Mononuclear cell (primary cell): ENCODE measurements at regions not wholly inside any gene's neighbourhood (a gene's known extent, or its start where the extent isn't known, plus 50 kb on each side); places are given as distances from the start of the nearest gene placed in this dataset.
"Not testable (repeated sequence)": the region's sequence is repeated elsewhere in the genome, so short reads cannot be mapped to it uniquely, and the experiment has no call there.

ENCODE experiments used
- H3K27me3 ChIP-seq: 2 replicates; pipeline ENCODE4 v1.6.0; 2011; ENCODE audit warnings: low read length, control low read depth; ENCODE audit not compliant: insufficient read depth
- H3K4me1 ChIP-seq: 2 replicates; pipeline ENCODE4 v1.5.1; 2011; ENCODE audit warnings: mild to moderate bottlenecking, low read length, control low read depth; ENCODE audit not compliant: insufficient read depth
- H3K4me3 ChIP-seq: 2 replicates; pipeline ENCODE4 v1.5.1; 2011; ENCODE audit warnings: mild to moderate bottlenecking, low read length, moderate library complexity
- H3K9me3 ChIP-seq: 2 replicates; pipeline ENCODE4 v1.5.1; 2011; ENCODE audit warnings: low read depth, mild to moderate bottlenecking, control low read depth, low read length

GRCh38 chr2:236986524-236987330 is 99.0 kb upstream of the COPS8 start:
- H3K27me3 ChIP-seq: no peaks in the 10 kb centered on the region
- no peak overlapping the region for H3K4me3 ChIP-seq
- no peaks in the 10 kb centered on the region for H3K9me3 ChIP-seq
- H3K4me1 ChIP-seq: peaks cover 20% of the 10 kb centered on the region

- Histone ChIP-seq H3K4me3 (no peak overlapping the region), H3K27me3 (no peaks in the 10 kb centered on the region), H3K4me1 (peaks cover 20% of the 10 kb centered on the region), H3K9me3 (no peaks in the 10 kb centered on the region)
Measured at GRCh38 chr2:236988216-236988615, 97.5 kb upstream of the COPS8 start.

- H3K4me1 ChIP-seq: peaks cover 20% of the 10 kb centered on the region
- H3K27me3 ChIP-seq: no peaks in the 10 kb centered on the region
- H3K4me3 ChIP-seq: no peak overlapping the region
- no peaks in the 10 kb centered on the region for H3K9me3 ChIP-seq
Measured at GRCh38 chr2:236988690-236989624, 96.7 kb upstream of the COPS8 start.

- Histone ChIP-seq H3K27me3 (no peaks in the 10 kb centered on the region), H3K9me3 (no peaks in the 10 kb centered on the region), H3K4me1 (peaks cover 20% of the 10 kb centered on the region), H3K4me3 (no peak overlapping the region)
Measured at GRCh38 chr2:236990552-236990951, 95.1 kb upstream of the COPS8 start.

- Histone ChIP-seq H3K4me1 (peaks cover 20% of the 10 kb centered on the region), H3K27me3 (no peaks in the 10 kb centered on the region), H3K4me3 (no peak overlapping the region), H3K9me3 (no peaks in the 10 kb centered on the region)
Measured at GRCh38 chr2:236991874-236992273, 93.8 kb upstream of the COPS8 start.

- peaks cover 14% of the 10 kb centered on the region for H3K4me1 ChIP-seq
- no peak overlapping the region for H3K4me3 ChIP-seq
- no peaks in the 10 kb centered on the region for H3K27me3 ChIP-seq
- H3K9me3 ChIP-seq: no peaks in the 10 kb centered on the region
Measured at GRCh38 chr2:236993286-236993685, 92.4 kb upstream of the COPS8 start.

DNA sequence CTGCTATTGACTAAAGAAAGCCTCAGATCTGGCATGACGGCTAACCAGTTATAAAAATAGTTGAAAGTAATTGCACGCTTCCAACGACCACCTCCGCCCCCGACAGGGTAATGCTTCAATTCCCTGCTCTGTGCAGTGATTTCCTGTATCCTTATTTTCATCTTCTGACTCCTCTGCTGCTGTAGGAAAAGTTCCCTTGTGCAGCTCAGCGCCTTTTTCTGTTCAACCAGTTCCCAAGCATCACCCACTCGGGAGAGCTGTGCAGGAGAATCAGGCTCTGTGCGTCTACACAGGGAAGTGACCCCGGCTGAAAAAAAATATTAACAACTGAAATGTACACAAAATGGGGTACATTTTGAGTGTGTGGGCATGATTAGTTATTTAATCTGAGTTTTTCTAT is 91.3 kb upstream of the COPS8 start:
- peaks cover 3% of the 10 kb centered on the region for H3K4me1 ChIP-seq
- no peaks in the 10 kb centered on the region for H3K9me3 ChIP-seq
- no peak overlapping the region for H3K4me3 ChIP-seq
- peaks cover 5% of the 10 kb centered on the region for H3K27me3 ChIP-seq

GRCh38 chr2:236997069-236997715 is 88.5 kb upstream of the COPS8 start:
- peaks cover 8% of the 10 kb centered on the region for H3K27me3 ChIP-seq
- H3K9me3 ChIP-seq: no peaks in the 10 kb centered on the region
- H3K4me1 ChIP-seq: no peaks in the 10 kb centered on the region
- no peak overlapping the region for H3K4me3 ChIP-seq

- no peak overlapping the region for H3K4me3 ChIP-seq
- H3K27me3 ChIP-seq: peaks cover 8% of the 10 kb centered on the region
- H3K4me1 ChIP-seq: no peaks in the 10 kb centered on the region
- H3K9me3 ChIP-seq: no peaks in the 10 kb centered on the region
Measured at GRCh38 chr2:236998236-236998635, 87.5 kb upstream of the COPS8 start.

GRCh38 chr2:236998758-236999157 is 86.9 kb upstream of the COPS8 start:
- no peaks in the 10 kb centered on the region for H3K4me1 ChIP-seq
- peaks cover 8% of the 10 kb centered on the region for H3K27me3 ChIP-seq
- no peaks in the 10 kb centered on the region for H3K9me3 ChIP-seq
- H3K4me3 ChIP-seq: no peak overlapping the region

DNA sequence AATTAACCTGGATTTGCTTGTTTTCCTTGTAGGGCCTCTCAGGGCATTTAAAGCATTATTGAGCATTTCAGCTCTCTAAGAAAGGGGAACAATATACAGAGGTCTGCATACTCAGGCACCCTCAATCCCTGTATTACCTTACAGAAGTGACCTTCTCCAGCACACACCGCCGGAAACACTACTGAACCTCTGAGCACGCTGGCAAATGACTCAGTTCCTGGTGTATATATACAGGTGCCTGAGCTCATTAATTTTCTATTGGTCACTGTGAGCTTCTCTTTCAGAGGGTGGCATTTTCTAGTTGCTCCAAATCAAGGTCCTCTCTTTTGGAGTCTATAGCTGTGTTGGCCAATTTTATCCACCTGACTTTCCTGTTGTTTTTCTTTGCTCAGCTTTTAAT is 85.2 kb upstream of the COPS8 start:
- H3K4me3 ChIP-seq: no peak overlapping the region
- no peaks in the 10 kb centered on the region for H3K9me3 ChIP-seq
- no peaks in the 10 kb centered on the region for H3K4me1 ChIP-seq
- H3K27me3 ChIP-seq: peaks cover 8% of the 10 kb centered on the region

DNA sequence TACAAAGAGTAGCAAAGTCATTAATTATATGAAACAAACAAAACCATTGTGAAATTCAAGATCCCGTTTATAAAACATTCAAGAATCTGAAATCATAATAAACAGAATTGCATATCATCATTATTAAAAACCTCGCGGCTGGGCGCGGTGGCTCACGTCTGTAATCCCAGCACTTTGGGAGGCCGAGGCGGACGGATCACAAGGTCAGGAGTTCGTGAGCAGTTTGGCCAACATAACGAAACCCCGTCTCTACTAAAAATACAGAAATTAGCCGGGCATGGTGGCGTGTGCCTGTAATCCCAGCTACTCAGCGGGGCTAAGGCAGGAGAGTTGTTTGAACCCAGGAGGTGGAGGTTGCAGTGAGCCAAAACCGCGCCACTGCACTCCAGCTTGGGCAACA is 80.3 kb upstream of the COPS8 start:
- not testable (repeated sequence) for H3K27me3 ChIP-seq, H3K9me3 ChIP-seq, H3K4me1 ChIP-seq, H3K4me3 ChIP-seq

DNA sequence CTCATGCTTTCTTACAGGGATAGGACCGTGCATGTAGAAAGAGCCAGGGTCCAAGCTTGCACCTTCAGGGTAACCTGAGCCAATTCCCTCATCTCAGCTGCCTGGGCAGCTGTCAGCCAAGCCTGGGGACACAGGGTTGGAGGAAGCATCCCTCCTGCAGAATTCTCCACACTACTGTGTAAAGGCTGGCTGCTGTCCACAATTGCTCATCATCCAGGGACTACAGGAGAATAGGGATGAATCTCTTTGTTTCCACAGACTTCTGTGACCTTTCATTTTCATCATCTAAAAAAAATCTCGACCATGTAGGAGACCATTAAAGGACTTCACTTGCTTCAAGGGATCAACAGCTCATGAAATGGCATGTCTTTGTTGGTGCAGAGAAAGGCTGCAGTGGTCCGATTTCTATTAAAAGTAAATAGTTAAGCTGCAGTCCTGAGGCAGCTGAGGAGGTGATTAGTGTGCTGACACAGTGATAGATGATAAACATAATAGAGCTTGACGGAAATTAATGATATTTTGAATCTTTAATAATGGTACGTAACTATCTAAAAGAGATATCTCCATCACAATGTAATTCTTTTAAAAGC is 74.4 kb upstream of the COPS8 start:
- Histone ChIP-seq H3K4me1 (no peaks in the 10 kb centered on the region), H3K27me3 (peaks cover 8% of the 10 kb centered on the region), H3K9me3 (no peaks in the 10 kb centered on the region), H3K4me3 (no peak overlapping the region)

- peaks cover 8% of the 10 kb centered on the region for H3K27me3 ChIP-seq
- no peak overlapping the region for H3K4me3 ChIP-seq
- no peaks in the 10 kb centered on the region for H3K9me3 ChIP-seq
- H3K4me1 ChIP-seq: no peaks in the 10 kb centered on the region
Measured at GRCh38 chr2:237012004-237012403, 73.7 kb upstream of the COPS8 start.
